ENCODE measurements at regions not wholly inside any gene's neighbourhood (a gene's known extent, or its start where the extent isn't known, plus 50 kb on each side); places are given as distances from the start of the nearest gene placed in this dataset.

GRCh38 chr6:40796260-40797221 lies 209.4 kb upstream of the LRFN2 start:
- Histone ChIP-seq H3K36me3 (ENCODE audit: control insufficient read depth, insufficient read depth, low read length) (no peaks in the 10 kb centered on the region), H3K9ac (ENCODE audit: extremely low read depth, low read length, poor library complexity, severe bottlenecking) (no peak overlapping the region), H3K27me3 (ENCODE audit: control insufficient read depth, insufficient read depth, low read length, poor library complexity, severe bottlenecking) (peaks cover 39% of the 10 kb centered on the region), H3K9me3 (ENCODE audit: control insufficient read depth, low read length) (no peaks in the 10 kb centered on the region), H3K4me1 (ENCODE audit: control insufficient read depth, insufficient read depth, low read length) (peaks cover 7% of the 10 kb centered on the region), H3K27ac (ENCODE audit: low read depth, low read length) (no peak overlapping the region), H3K4me3 (ENCODE audit: low read length) (no peak overlapping the region)
- H3K27ac Mint-ChIP-seq: no peak overlapping the region
- H3K4me3 Mint-ChIP-seq: no peak overlapping the region
- WGBS, 2 experiments (ENCODE audit: insufficient coverage in 1 of 2, insufficient read length in 1 of 2): 88 to 96% methylated on average over 5 to 14 of the region's 14 CpGs
- H3K4me1 Mint-ChIP-seq: peaks cover 31% of the 10 kb centered on the region
- H3K36me3 Mint-ChIP-seq (ENCODE audit: low read depth): no peaks in the 10 kb centered on the region
- TF ChIP-seq, protein P1, sequence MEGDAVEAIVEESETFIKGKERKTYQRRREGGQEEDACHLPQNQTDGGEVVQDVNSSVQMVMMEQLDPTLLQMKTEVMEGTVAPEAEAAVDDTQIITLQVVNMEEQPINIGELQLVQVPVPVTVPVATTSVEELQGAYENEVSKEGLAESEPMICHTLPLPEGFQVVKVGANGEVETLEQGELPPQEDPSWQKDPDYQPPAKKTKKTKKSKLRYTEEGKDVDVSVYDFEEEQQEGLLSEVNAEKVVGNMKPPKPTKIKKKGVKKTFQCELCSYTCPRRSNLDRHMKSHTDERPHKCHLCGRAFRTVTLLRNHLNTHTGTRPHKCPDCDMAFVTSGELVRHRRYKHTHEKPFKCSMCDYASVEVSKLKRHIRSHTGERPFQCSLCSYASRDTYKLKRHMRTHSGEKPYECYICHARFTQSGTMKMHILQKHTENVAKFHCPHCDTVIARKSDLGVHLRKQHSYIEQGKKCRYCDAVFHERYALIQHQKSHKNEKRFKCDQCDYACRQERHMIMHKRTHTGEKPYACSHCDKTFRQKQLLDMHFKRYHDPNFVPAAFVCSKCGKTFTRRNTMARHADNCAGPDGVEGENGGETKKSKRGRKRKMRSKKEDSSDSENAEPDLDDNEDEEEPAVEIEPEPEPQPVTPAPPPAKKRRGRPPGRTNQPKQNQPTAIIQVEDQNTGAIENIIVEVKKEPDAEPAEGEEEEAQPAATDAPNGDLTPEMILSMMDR (conservative IDR thresholded peaks at IDR 0.05): no peak
- no peak for DNase-seq
- H3K27me3 Mint-ChIP-seq (ENCODE audit: insufficient read depth): peaks cover 52% of the 10 kb centered on the region
- no peaks in the 10 kb centered on the region for H3K9me3 Mint-ChIP-seq

DNA sequence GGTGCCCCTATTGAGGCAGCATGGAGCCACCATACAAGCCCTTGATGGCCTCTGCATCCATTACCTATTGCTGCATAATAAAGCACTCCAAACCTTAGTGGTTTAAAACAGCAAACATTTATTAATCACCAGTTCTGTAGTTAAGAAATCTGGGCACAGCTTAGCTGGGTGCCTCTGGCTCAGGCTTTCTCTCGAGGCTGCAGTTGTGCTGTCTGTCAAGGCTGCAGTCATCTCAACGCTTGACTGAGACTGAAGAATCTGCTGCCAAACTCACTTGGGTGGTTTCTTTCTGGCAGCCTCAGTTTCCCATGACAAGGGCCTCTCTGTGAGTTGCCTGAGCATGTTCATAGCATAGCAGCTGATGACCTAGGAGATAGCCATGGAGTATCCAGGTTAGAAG lies 207.4 kb upstream of the LRFN2 start:
- Histone ChIP-seq H3K4me1 (ENCODE audit: control insufficient read depth, insufficient read depth, low read length) (peaks cover 6% of the 10 kb centered on the region), H3K36me3 (ENCODE audit: control insufficient read depth, insufficient read depth, low read length) (no peaks in the 10 kb centered on the region), H3K27ac (ENCODE audit: low read depth, low read length) (no peak overlapping the region), H3K27me3 (ENCODE audit: control insufficient read depth, insufficient read depth, low read length, poor library complexity, severe bottlenecking) (peaks cover 39% of the 10 kb centered on the region), H3K9ac (ENCODE audit: extremely low read depth, low read length, poor library complexity, severe bottlenecking) (no peak overlapping the region), H3K9me3 (ENCODE audit: control insufficient read depth, low read length) (no peaks in the 10 kb centered on the region), H3K4me3 (ENCODE audit: low read length) (no peak overlapping the region)
- no peak overlapping the region for H3K27ac Mint-ChIP-seq
- TF ChIP-seq, protein P1 (conservative IDR thresholded peaks at IDR 0.05): no peak
- H3K4me3 Mint-ChIP-seq: no peak overlapping the region
- no peak for DNase-seq
- no peaks in the 10 kb centered on the region for H3K9me3 Mint-ChIP-seq
- H3K27me3 Mint-ChIP-seq (ENCODE audit: insufficient read depth): peaks cover 52% of the 10 kb centered on the region
- no peaks in the 10 kb centered on the region for H3K36me3 Mint-ChIP-seq (ENCODE audit: low read depth)
- WGBS, 2 experiments (ENCODE audit: insufficient coverage in 1 of 2, insufficient read length in 1 of 2): 85 to 86% methylated on average over 2 of the region's 2 CpGs
- peaks cover 33% of the 10 kb centered on the region for H3K4me1 Mint-ChIP-seq

GRCh38 chr6:40792183-40792582 lies 205.0 kb upstream of the LRFN2 start:
- WGBS, 2 experiments (ENCODE audit: insufficient coverage in 1 of 2, insufficient read length in 1 of 2): 88 to 94% methylated on average over 1 to 2 of the region's 2 CpGs
- Histone ChIP-seq H3K9ac (ENCODE audit: extremely low read depth, low read length, poor library complexity, severe bottlenecking) (no peak overlapping the region), H3K27ac (ENCODE audit: low read depth, low read length) (no peak overlapping the region), H3K36me3 (ENCODE audit: control insufficient read depth, insufficient read depth, low read length) (no peaks in the 10 kb centered on the region), H3K4me1 (ENCODE audit: control insufficient read depth, insufficient read depth, low read length) (peaks cover 6% of the 10 kb centered on the region), H3K4me3 (ENCODE audit: low read length) (no peak overlapping the region), H3K9me3 (ENCODE audit: control insufficient read depth, low read length) (no peaks in the 10 kb centered on the region), H3K27me3 (ENCODE audit: control insufficient read depth, insufficient read depth, low read length, poor library complexity, severe bottlenecking) (peaks cover 39% of the 10 kb centered on the region)
- Mint-ChIP-seq H3K27ac (no peak overlapping the region), H3K36me3 (ENCODE audit: low read depth) (no peaks in the 10 kb centered on the region), H3K9me3 (no peaks in the 10 kb centered on the region), H3K27me3 (ENCODE audit: insufficient read depth) (peaks cover 44% of the 10 kb centered on the region), H3K4me3 (no peak overlapping the region), H3K4me1 (peaks cover 25% of the 10 kb centered on the region)
- DNase-seq: no peak
- TF ChIP-seq, protein P1 (conservative IDR thresholded peaks at IDR 0.05): no peak
